Occipital lobe (tissue), 1 donor: ENCODE measurements at regions not wholly inside any gene's neighbourhood (a gene's known extent, or its start where the extent isn't known, plus 50 kb on each side); places are given as distances from the start of the nearest gene placed in this dataset.
A peak's percentile ranks its signal among the peaks of the same experiment; 100 is the strongest.

Experiments
- DNase-seq: peaks from one replicate; lab custom pipeline; 2025; lab: John Stamatoyannopoulos, UW

DNA sequence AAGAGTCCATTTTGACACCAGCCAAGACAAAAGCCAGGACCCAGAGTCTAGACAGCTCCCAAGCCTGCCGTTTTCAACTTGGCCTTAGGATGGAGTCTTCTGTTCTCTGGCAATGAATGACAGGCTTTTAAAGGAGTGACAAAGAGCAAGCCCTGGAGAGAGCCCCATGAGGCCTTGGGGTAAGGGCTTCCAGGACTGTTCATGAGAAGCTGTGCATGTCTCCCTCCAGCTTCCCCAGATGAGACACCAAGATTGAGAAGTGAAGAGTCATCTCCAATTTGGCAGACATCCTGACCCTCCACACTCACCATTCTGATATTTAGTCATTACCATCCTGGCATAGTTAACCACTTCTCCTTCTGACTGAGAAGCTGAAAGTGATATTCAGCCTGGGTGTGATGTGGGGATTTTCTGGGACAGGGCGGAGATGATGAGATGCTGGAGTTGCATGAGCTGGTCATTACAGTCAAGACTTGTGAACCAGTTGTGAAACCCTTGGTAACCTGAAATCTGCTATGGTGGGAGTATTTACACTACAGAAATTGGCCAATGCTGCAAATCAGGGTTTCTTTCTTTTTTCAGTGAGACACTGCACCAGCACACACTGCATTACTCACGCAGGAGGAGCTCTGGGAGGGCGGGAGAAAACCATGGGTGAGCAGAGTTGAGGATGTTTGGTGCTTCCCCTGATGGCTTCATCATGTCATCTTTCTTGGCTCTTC, 77.8 kb downstream of the VCPKMT start:
- peak; percentile 67 for DNase-seq

DNA sequence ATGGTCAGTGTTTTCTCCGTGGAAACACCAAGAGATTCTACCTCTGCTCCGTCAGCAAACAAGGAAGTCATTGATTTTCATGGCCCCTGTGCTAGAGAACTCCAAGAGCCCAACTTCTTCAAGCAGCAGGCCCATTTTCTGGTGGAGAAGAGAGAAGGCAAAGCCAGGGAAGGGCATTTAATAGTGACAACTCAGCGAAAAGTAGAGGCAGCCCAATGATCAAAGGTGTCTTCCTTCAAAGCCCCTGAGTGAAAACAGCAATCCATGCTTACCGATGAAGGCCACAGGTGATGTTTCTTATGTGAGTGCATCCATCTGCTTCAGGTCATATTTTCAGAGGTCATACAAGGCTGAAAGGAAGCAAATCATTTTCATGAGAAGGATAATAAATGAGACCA, 77.3 kb downstream of the VCPKMT start:
- DNase-seq: no peak

DNA sequence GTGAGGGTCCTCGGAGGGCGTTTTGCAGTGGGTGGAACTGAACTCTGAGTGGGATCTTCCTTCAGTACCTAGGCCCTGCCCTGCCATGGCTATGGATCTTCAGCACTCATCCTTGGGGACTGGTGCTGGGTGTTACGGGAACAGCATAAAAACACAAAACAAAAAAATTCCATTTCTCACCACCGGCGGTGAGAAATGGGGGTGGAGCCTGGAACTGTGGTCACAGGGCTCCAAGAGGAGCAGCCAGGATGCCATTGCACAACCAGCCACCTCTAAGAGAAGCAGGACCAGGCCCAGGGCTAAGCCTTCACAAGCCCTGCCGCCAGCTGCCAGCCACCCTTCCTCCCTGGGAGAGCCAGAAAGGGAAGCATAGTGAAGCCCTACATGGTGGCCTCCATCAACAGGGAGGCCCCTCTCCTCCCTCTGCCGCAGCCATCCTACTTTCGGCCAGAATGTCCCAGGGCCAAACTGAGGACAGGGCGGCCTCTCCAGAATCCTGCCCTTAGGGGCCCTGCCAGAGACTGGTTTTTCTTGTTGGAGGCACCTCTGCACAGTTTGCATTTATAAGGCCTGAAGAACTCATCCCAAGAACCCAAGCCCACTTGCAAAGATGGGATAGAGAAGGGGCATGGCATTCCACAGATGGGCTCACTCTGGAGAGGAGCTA, 76.5 kb downstream of the VCPKMT start:
- DNase-seq: peak; percentile 18

DNA sequence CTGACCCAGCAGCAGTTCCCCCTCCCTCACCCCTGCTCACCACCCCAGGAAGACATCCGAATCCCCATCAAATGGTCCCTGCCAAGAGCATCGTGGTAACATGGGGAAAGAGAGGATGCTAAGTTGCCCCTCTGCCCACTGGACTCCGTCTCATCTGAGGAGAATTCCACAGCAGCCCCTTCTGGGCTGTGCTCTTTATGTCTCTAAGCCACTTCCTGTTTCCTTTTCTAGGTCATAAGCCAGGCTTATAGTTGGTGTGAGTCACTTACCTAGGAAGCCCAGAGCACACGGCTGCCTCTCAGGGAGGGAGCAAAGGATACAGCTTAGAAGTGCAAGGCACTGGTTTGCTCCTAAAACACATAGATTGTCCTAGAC, 76.0 kb downstream of the VCPKMT start:
- no peak for DNase-seq

DNA sequence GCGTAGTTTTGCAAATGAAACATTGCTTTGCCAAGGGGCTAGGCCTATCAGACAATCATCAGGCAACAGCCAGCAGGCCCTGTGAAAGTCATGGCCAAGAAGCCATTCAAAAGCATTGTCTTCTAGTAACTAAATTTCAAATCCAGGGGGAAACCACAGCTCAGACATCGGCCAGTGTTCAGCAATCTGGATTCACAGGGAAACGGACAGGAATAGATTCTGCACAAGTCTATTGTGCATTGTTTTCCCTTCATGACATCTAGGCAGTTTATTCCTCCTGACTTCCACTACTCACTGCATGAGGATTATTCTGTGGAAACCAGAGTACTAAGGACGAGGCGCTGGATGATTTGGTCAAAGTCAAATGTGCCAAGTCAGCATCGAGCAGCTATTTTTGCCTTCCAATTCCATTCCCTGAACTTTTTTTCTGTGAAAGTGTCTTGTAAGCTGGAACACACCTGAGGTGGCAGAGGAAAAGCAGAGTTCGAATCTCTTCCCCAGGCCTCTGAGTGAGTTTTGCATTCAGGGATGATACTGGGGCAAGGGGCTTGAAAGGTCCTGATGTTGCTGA, 75.4 kb downstream of the VCPKMT start:
- DNase-seq: no peak

DNA sequence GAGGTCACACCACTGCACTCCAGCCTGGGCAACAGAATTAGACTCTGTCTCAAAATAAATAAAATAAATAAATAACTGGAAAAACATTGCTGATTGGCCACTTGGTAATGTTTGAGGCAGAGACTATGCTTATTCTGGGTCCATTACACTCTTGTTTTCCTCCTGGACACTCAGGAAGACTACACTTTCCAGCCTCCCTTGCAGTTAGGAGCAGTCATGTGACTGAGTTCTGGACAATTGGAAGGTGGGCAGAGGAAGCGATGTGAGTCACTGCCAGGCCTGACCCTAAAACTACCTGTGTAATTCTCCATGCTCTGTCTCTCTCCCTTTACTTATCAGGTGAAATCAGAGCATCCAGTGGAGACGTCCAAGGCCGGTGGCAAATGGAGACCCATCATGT, 74.4 kb downstream of the VCPKMT start:
- DNase-seq: no peak

DNA sequence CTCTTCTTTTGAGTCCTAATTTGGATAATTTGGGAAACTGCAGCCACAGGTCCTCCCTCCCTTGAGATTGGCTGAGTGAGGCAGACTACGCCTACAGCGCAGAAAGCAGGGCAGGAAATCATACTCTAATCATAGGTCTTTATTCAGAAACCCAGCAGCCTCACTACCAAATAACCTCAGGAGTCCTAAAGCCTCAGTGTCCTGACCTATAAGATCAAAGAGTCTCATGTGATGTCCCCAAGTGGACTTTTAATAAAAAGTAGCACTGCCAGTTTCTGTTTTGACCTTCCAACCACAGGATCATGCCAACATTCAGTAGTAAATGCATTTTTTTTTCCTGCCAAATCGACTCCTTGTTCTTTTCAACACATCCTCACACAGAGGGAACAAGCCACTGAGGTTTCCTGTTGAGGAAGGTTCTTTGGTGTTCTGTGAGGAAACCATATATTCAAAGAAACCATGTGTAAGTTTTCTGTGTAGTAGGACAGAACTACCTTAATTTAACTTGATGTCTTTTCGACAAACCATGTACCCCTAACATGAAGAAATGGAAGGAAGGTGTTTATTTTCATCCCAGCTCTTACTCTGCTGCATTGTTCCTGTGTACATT, 72.2 kb downstream of the VCPKMT start:
- no peak for DNase-seq

DNA sequence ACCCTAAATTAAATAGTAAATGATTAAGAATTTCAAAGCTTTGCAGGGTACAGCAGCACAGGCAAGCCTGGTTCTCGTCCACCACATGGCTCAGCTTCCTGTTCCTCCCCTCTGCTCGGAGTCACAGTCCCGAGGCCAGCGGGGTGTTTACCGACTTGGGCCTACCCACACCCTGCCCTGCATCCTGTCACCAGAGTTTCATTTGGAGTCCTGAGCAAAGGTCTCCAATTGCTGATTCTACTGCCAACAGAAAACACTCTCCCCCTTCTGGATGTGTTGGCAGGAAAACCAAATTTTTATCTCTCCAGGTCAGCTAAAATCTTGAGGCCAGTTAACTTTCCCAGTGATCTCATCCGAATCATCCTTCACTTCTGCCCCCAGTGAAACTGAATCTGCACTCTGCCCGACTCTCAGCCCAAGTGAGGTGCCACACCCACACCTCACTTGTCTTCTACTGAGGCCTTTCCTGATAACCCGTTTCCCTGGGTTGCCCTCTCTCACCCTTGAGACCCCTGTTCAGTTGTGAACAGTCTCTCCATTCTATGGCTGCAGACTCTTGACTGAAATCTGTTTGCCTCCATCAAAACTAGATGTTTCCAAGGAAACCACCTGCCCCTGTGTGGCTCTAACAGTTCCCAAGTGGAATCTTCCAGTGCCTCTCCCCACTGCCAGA, 71.2 kb downstream of the VCPKMT start:
- DNase-seq: no peak

DNA sequence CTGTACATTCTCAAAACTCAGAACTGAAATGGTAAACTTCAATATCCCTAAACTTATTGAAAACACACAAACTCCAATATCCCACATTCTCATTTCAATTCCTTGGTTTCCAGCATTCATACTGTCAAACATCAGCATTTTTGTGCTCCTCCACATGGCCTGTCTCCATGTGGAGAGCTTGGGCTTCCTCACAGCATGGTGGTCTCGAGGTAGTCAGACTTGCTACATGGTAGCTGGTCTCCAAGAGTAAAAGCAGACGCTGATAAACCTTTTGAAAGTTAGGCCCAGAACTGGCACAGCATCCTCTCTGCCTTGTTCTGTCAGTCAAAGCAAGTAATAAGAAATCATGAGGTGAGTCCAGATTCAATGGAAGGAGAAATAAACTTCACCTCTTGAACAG, 70.5 kb downstream of the VCPKMT start:
- no peak for DNase-seq

DNA sequence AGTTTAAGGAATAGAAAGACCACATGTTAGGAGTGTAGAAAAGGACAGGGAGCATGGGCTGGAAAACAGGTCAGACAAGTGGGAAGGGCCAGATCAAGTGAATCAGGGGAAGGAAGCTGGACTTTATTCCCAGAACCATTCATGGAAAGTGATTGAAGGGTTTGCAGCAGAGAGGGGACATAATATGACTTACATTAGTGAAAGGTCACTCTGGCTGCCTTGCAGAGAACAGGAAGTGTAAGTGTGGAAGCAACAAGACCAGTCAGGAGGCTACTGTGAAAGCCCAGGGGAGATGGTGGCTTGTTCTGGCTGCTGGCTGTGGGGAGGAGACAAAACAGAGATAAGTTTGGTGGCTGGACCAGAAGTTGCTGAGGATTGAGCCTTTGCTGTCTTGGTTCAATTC, 69.1 kb downstream of the VCPKMT start:
- no peak for DNase-seq

DNA sequence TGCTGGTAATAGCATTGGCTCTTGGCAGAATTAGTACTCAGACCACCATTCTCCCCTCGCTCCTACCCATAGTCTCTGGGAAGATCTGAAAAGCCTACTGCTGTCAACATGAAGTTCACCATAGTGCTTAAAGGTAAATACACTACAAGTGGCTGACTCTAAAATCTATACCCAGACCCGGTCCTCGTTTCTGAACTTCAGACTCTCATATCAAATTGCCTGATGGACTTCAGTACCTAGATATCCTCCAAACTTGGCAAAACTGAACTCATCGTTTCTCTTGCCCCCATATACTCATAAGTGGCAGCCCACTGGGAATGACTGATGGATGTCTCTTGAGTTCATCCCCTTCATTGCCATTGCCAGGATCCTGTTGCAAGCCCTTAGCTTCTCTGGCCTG, 67.3 kb downstream of the VCPKMT start:
- no peak for DNase-seq

DNA sequence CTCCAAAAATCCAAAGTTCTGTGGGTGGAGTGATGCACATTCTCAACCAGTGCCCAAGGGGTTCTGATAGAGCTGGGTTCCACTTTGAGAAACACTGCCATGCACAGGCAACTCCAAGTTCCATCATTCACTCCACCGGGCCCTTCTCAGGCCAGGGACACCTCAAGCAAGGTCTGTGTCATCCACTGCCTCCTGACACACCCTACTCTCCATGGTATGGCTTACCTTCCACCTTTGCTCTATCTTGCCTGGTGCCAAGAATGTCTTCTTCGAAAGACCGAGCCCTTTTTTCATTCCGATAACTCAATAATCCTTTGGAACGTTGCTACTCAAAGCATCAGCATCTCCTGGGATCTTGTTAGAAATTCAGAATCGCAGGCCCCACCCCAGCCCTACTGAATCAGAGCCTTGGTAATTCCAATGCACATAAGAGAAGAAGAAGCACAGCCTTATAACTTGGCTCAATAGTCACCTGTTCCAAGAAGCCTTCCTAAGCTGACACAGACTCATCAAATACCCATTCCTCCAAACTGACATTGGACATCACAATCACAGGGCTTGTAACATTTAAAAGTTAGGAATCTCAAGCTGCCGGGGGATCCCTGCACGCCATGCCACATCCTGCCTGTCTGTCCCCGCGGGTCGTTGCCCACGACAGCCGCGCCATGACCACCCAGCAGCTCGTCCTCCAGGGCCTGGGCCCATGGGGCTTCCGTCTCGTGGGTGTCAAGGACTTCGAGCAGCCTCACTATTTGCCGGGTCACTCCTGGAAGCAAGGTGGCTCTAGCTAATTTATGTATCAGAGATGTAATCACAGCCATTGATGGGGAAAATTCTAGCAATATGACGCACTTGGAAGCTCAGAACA, 66.4 kb downstream of the VCPKMT start:
- no peak for DNase-seq

DNA sequence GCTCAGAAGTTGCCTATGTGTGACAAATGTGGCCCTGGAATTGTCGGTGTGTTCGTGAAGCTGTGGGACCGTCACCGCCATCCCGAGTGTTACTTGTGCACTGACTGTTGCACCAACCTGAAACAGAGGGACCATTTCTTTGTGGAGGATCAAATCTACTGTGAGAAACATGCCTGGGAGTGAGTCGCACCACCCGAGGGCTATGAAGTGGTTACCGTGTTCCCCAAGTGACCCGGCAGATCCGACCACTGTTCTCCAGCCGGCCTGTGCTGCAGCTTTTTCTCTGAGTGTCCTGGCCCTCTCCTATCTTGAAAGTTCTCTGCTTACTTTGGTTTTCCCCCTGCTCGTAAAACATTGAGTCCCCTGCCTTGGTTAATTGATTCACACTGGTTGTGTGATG, 65.3 kb downstream of the VCPKMT start:
- no peak for DNase-seq

DNA sequence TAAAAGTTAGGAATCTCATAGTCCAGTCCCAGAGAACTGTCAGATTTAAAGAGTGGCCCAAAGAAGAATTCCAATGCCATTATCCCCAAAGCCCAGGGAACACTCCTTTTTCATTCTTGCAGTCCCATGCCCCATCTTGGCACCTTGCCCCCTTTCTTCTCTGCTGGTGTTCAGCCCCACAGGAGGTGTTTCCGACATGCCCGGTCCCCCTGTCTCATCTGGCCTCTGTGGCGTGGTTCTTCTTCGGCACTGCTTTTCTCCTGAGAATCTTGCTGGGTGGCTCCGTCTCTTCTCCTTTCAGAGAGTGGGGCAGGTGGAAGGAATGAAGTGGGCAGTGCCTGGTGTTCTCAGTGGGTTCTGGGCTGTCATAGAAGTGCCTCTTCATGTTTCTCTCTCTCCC, 64.7 kb downstream of the VCPKMT start:
- no peak for DNase-seq

DNA sequence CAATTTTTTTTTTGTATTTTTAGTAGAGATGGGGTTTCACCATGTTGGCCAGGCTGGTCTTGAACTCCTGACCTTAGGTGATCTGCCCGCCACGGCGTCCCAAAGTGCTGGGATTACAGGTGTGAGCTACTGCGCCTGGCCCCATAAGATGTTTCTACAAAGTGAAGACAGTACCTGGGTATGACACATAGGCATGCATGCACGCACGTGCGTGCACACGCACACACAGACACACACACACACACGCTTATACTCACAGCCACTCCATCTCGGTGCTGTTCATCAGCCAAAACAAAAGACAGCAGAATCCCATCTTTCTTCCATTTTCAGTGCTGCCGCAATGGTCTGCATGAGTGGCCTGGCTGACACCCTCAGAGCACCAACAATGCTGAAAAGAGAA, 63.9 kb downstream of the VCPKMT start:
- no peak for DNase-seq

DNA sequence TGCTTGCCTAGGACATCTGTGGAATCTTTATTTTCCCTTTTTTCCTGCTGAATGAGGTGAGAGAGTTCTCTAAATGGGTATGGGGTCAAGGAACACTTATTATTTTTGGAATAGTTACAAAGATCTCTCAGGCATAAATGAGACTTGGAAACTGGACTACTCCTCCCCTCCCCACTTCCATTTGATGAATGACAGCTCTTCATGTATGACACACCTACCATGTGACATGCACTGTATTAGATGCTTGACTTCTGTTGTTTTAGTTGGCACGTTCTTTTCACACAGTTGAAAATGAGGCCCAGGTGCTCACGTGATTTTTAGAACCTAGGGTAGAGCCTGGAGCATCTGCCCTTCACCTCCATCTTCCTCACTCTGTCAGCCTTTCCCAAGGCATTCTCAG, 62.4 kb downstream of the VCPKMT start:
- DNase-seq: no peak

DNA sequence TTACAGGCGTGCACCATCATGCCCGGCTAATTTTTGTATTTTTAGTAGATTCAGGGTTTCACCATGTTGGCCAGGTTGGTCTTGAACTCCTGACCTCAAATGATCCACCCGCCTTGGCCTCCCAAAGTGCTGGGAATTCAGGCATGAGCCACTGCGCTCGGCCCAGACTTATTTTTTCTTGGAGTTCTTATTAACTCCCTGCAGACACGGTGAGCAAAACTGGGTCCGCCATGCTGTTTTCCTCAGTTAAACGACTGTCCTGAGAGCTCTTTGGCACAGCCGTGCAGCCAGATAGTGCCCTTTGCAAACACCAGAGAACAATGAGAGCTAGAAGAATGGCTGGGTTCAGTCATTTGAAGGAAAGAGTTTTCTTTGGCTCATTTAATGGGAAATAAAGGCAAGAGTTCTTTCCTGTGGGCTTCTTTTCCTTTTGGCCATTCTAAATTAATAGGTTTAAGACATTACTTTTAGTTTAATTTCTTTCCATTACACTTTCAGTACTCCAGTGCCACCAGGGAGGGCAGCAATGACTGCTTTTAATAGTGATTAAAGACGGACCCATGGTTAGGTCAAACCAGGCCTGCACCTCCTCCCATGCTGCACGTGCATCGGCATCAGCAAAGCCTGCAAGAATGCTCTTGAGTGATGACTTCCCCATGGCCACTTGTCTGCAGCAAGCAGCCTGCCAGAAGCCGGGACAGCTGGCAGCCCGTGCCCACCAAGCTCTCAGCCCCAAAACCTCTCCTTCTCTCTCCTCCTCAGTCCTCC, 60.7 kb downstream of the VCPKMT start:
- no peak for DNase-seq

DNA sequence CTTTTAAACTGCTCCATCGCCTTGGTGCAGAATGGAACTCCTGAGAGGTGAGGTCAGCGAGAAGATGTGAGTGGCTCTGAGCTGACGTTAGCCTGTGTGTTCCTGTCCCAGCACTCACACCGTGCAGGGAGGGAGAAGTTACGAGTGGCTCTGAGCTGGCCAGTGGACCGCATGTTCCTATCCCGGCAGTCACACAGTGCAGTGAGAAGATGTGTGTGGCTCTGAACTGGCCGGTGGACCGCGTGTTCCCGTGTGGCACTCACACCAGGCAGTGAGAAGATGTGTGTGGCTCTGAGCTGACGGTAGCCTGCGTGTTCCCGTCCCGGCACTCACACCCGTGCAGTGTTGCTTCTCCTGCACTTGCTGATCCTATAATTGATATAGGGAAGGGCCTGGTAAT, 59.9 kb downstream of the VCPKMT start:
- no peak for DNase-seq

DNA sequence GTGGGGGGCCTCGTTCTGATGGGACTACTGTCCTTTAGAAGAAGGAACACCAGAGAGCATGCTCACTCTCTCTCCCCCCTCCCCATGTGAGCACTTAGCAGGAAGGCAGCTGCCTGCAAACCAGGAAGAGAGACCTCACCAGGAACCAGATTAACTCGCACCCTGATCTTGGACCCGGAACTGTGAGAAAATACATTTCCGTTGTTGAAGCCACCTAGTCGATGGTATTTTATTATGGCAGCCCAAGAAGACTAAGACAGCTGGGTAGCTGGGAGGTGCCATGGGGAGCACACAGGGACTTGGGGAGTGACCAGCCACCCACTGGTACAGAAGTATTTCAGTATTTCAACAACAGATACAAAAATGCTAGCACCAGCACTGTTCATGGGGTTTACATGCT, 59.0 kb downstream of the VCPKMT start:
- no peak for DNase-seq

DNA sequence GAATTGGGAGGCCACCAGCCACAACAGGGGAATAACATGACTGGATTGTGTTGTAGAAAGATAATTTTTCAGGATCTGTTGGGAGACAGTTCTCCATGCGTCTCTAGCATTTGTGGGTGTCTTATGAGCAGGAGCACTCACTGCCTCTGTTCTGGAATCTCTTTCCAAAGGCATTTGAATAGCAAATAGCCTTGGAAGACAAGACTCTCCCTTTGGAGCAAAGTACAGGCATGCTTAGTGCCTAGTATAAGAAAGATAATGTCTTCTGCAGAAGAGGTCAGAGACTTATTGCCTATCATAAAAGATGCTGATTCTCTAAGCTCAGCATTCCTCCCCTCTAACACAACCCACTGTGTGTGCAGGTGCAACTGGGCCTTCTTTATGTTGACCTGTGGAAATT, 58.3 kb downstream of the VCPKMT start:
- no peak for DNase-seq
